Medulla oblongata (tissue), 1 donor: ENCODE measurements at regions not wholly inside any gene's neighbourhood (a gene's known extent, or its start where the extent isn't known, plus 50 kb on each side); places are given as distances from the start of the nearest gene placed in this dataset.
"Not testable (repeated sequence)": the region's sequence is repeated elsewhere in the genome, so short reads cannot be mapped to it uniquely, and the experiment has no call there.

Source experiments
- DNase-seq: peaks from one replicate; pipeline ENCODE4 v3.0.0-alpha.2; 2015; ENCODE audit errors: extremely low spot score

- no peak for DNase-seq
Observed at GRCh38 chr11:79610139-79610538, 169.3 kb upstream of the TENM4 start.

- no peak for DNase-seq
Observed at GRCh38 chr11:79609511-79609910, 168.7 kb upstream of the TENM4 start.

- not testable (repeated sequence) for DNase-seq
Observed at GRCh38 chr11:79606461-79606860, 165.6 kb upstream of the TENM4 start.

GRCh38 chr11:79600711-79601110, 159.9 kb upstream of the TENM4 start:
- no peak for DNase-seq

GRCh38 chr11:79594834-79595233, 154.0 kb upstream of the TENM4 start:
- DNase-seq: no peak

- no peak for DNase-seq
Observed at GRCh38 chr11:79592824-79593223, 152.0 kb upstream of the TENM4 start.

GRCh38 chr11:79592406-79592805, 151.6 kb upstream of the TENM4 start:
- no peak for DNase-seq

GRCh38 chr11:79582434-79582833, 141.6 kb upstream of the TENM4 start:
- DNase-seq: no peak

- no peak for DNase-seq
Observed at GRCh38 chr11:79579063-79579462, 138.2 kb upstream of the TENM4 start.

GRCh38 chr11:79578116-79578515, 137.3 kb upstream of the TENM4 start:
- DNase-seq: no peak

GRCh38 chr11:79575701-79576100, 134.9 kb upstream of the TENM4 start:
- DNase-seq: no peak

- DNase-seq: peak; percentile 4
Observed at GRCh38 chr11:79570104-79570503, 129.3 kb upstream of the TENM4 start.

- no peak for DNase-seq
Observed at GRCh38 chr11:79564288-79564925, 123.6 kb upstream of the TENM4 start.

- no peak for DNase-seq
Observed at GRCh38 chr11:79561496-79561895, 120.7 kb upstream of the TENM4 start.

- no peak for DNase-seq
Observed at GRCh38 chr11:79550809-79551208, 110.0 kb upstream of the TENM4 start.

GRCh38 chr11:79547256-79547655, 106.4 kb upstream of the TENM4 start:
- no peak for DNase-seq

- no peak for DNase-seq
Observed at GRCh38 chr11:79546351-79546750, 105.5 kb upstream of the TENM4 start.

- DNase-seq: no peak
Observed at GRCh38 chr11:79544361-79544760, 103.5 kb upstream of the TENM4 start.

GRCh38 chr11:79543101-79543500, 102.3 kb upstream of the TENM4 start:
- DNase-seq: no peak

GRCh38 chr11:79541466-79541865, 100.6 kb upstream of the TENM4 start:
- DNase-seq: no peak

GRCh38 chr11:79538775-79539174, 97.9 kb upstream of the TENM4 start:
- no peak for DNase-seq

GRCh38 chr11:79536155-79536917, 95.5 kb upstream of the TENM4 start:
- DNase-seq: no peak

- DNase-seq: no peak
Observed at GRCh38 chr11:79535606-79536005, 94.8 kb upstream of the TENM4 start.

GRCh38 chr11:79525257-79525656, 84.4 kb upstream of the TENM4 start:
- no peak for DNase-seq
